ENCODE measurements at regions not wholly inside any gene's neighbourhood (a gene's known extent, or its start where the extent isn't known, plus 50 kb on each side); places are given as distances from the start of the nearest gene placed in this dataset.
A peak's percentile ranks its signal among the peaks of the same experiment; 100 is the strongest.

DNA sequence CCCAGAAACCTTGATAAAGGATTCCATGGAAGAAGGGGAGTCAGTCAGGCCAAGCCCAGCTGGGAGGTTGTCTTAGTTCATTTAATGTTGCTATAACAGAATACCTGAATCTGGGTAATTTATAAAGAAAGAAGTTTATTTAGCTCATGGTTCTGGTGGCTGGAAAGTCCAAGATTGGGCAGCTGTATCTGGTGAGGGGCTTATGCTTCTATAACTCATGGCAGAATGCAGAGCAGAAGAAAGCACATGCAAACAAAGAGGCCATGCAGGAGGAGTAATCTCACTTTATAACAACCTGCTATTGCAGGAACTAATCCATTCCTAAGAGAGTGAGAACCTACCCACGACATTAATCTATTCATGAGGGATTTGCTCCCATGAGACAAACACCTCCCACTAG, 54.2 kb upstream of the ANKRD1 start:
- 95% methylated on average over 1 of the region's 1 CpG for WGBS
- Histone ChIP-seq H3K27me3 (ENCODE audit: control insufficient read depth in 1 of 2, insufficient read depth in 1 of 2, low read length in 2 of 2) (no peaks in the 10 kb centered on the region), H3K4ac (ENCODE audit: low read depth in 1 of 2, low read length in 2 of 2) (no peak overlapping the region), H3K27ac (ENCODE audit: low read length, poor library complexity, severe bottlenecking) (no peak overlapping the region), H2AFZ (ENCODE audit: low read depth, low read length) (no peak overlapping the region), H3K14ac (ENCODE audit: low read length in 2 of 2) (no peak overlapping the region), H3K9me3 (ENCODE audit: control insufficient read depth, low read length) (peaks cover 6% of the 10 kb centered on the region), H3K9ac (ENCODE audit: low read length) (no peak overlapping the region), H3K79me1 (replicated peaks; ENCODE audit: low read length, poor library complexity, severe bottlenecking) (no peaks in the 10 kb centered on the region), H2BK120ac (ENCODE audit: low read depth, low read length) (no peak overlapping the region), H3K36me3 (ENCODE audit: control insufficient read depth in 1 of 2, insufficient read depth in 2 of 2, low read depth in 1 of 2, low read length in 2 of 2) (no peaks in the 10 kb centered on the region), H3K4me1 (ENCODE audit: control insufficient read depth, insufficient read depth, low read depth, low read length) (no peaks in the 10 kb centered on the region), H4K91ac (ENCODE audit: low read length) (no peak overlapping the region), H2AK5ac (ENCODE audit: low read length, severe bottlenecking) (no peak overlapping the region), H3K4me3 (ENCODE audit: insufficient read depth in 1 of 2, low read depth in 1 of 2, low read length in 2 of 2) (no peak overlapping the region), H4K8ac (ENCODE audit: low read length) (no peak overlapping the region), H3K23ac (ENCODE audit: low read length in 2 of 2) (no peak overlapping the region), H3K4me2 (ENCODE audit: low read length, poor library complexity, severe bottlenecking) (no peak overlapping the region), H2BK5ac (ENCODE audit: low read depth, low read length, poor library complexity, severe bottlenecking) (no peak overlapping the region), H3K18ac (ENCODE audit: low read depth in 1 of 2, low read length in 2 of 2) (no peak overlapping the region), H2BK12ac (ENCODE audit: low read length in 2 of 2) (no peak overlapping the region), H2BK15ac (ENCODE audit: low read depth, poor library complexity, severe bottlenecking) (no peak overlapping the region)
- no peak for DNase-seq

DNA sequence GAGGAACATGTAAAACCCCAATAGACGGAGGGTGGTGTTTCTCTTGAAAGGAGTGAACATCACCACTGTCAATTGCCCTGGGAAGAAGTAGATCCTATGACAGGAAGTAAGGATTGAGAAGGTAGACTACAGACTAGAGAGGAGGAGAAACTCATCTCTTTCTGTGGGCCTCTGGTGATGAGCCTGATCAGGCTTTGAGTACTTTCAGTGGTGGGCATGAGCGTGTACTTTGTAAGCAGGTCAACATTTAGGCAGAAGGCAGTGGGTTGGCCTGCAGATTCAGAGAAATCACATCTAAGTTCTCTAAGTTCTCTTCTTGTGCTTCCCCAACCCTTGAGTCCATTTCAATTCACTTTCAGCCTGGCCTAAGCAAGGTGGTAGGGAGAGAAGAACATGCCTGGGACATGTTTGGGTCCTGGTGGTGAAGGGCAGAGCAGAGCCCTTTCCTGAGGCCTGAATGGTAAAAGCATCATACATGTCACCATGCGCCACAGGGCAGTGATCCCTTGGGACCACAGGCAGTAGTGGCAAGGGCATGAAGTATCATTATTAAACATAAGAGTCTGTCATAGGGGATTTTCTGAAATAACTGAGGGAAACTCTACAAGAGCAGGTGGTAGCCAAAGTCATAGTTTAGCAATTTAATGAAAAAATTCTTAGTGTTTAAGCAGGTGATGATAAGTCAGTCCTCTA, 56.4 kb upstream of the ANKRD1 start:
- H2BK120ac ChIP-seq (ENCODE audit: low read depth, low read length), result no peak overlapping the region
- H3K14ac ChIP-seq (ENCODE audit: low read length in 2 of 2), result no peak overlapping the region
- no peak overlapping the region for H3K4ac ChIP-seq (ENCODE audit: low read depth in 1 of 2, low read length in 2 of 2)
- no peaks in the 10 kb centered on the region for H3K4me1 ChIP-seq (ENCODE audit: control insufficient read depth, insufficient read depth, low read depth, low read length)
- no peak overlapping the region for H3K9ac ChIP-seq (ENCODE audit: low read length)
- H3K36me3 ChIP-seq (ENCODE audit: control insufficient read depth in 1 of 2, insufficient read depth in 2 of 2, low read depth in 1 of 2, low read length in 2 of 2), result no peaks in the 10 kb centered on the region
- H2AFZ ChIP-seq (ENCODE audit: low read depth, low read length), result no peak overlapping the region
- H2AK5ac ChIP-seq (ENCODE audit: low read length, severe bottlenecking), result no peak overlapping the region
- no peak overlapping the region for H3K23ac ChIP-seq (ENCODE audit: low read length in 2 of 2)
- H2BK5ac ChIP-seq (ENCODE audit: low read depth, low read length, poor library complexity, severe bottlenecking), result no peak overlapping the region
- 93% methylated on average over 3 of the region's 3 CpGs for WGBS
- no peak for DNase-seq
- no peak overlapping the region for H4K8ac ChIP-seq (ENCODE audit: low read length)
- H3K79me1 ChIP-seq (replicated peaks; ENCODE audit: low read length, poor library complexity, severe bottlenecking), result no peaks in the 10 kb centered on the region
- H3K18ac ChIP-seq (ENCODE audit: low read depth in 1 of 2, low read length in 2 of 2), result peak overlapping the region in 1 of 2 experiments; percentile 19
- no peak overlapping the region for H4K91ac ChIP-seq (ENCODE audit: low read length)
- no peak overlapping the region for H2BK12ac ChIP-seq (ENCODE audit: low read length in 2 of 2)
- peaks cover 6% of the 10 kb centered on the region for H3K9me3 ChIP-seq (ENCODE audit: control insufficient read depth, low read length)
- no peak overlapping the region for H3K4me3 ChIP-seq (ENCODE audit: insufficient read depth in 1 of 2, low read depth in 1 of 2, low read length in 2 of 2)
- H3K27ac ChIP-seq (ENCODE audit: low read length, poor library complexity, severe bottlenecking), result no peak overlapping the region
- no peaks in the 10 kb centered on the region for H3K27me3 ChIP-seq (ENCODE audit: control insufficient read depth in 1 of 2, insufficient read depth in 1 of 2, low read length in 2 of 2)
- H3K4me2 ChIP-seq (ENCODE audit: low read length, poor library complexity, severe bottlenecking), result no peak overlapping the region
- H2BK15ac ChIP-seq (ENCODE audit: low read depth, poor library complexity, severe bottlenecking), result no peak overlapping the region

DNA sequence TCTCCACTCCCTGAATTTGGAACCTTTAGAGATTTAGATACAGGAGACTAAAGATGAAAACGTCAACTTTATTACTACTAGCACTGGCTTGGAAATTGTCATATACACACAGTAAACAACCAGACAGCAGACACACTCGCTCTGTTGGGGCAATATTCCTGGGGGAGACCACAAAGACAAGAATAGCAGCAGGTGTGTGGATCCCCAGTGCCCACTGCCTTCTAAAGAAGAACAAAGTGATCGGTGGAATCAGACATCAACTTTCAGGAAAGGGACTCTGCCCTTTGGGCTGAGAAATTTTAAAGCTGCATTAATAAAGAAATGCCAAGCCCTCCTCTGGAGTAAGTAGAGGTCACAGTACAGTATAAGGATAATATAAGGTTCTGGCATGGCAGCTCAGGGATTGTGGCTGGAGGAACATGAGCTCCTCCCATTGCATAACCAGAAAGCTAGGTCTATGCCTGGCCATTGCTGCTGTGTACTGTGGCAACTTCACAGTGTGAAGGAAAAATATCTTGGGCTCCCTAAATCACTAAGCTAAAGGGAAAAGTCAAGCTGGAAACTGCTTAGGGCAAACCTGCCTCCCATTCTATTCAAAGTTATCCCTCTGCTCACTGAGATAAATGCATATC, 57.1 kb upstream of the ANKRD1 start:
- Histone ChIP-seq H3K14ac (ENCODE audit: low read length in 2 of 2) (no peak overlapping the region), H3K23ac (ENCODE audit: low read length in 2 of 2) (no peak overlapping the region), H2AK5ac (ENCODE audit: low read length, severe bottlenecking) (no peak overlapping the region), H3K4me1 (ENCODE audit: control insufficient read depth, insufficient read depth, low read depth, low read length) (no peaks in the 10 kb centered on the region), H4K8ac (ENCODE audit: low read length) (no peak overlapping the region), H2AFZ (ENCODE audit: low read depth, low read length) (no peak overlapping the region), H3K79me1 (replicated peaks; ENCODE audit: low read length, poor library complexity, severe bottlenecking) (no peaks in the 10 kb centered on the region), H3K9ac (ENCODE audit: low read length) (no peak overlapping the region), H3K36me3 (ENCODE audit: control insufficient read depth in 1 of 2, insufficient read depth in 2 of 2, low read depth in 1 of 2, low read length in 2 of 2) (no peaks in the 10 kb centered on the region), H3K4me2 (ENCODE audit: low read length, poor library complexity, severe bottlenecking) (no peak overlapping the region), H3K9me3 (ENCODE audit: control insufficient read depth, low read length) (peaks cover 6% of the 10 kb centered on the region), H2BK15ac (ENCODE audit: low read depth, poor library complexity, severe bottlenecking) (no peak overlapping the region), H2BK12ac (ENCODE audit: low read length in 2 of 2) (no peak overlapping the region), H4K91ac (ENCODE audit: low read length) (no peak overlapping the region), H3K4me3 (ENCODE audit: insufficient read depth in 1 of 2, low read depth in 1 of 2, low read length in 2 of 2) (no peak overlapping the region), H3K18ac (ENCODE audit: low read depth in 1 of 2, low read length in 2 of 2) (no peak overlapping the region), H3K27me3 (ENCODE audit: control insufficient read depth in 1 of 2, insufficient read depth in 1 of 2, low read length in 2 of 2) (no peaks in the 10 kb centered on the region), H2BK120ac (ENCODE audit: low read depth, low read length) (no peak overlapping the region), H3K27ac (ENCODE audit: low read length, poor library complexity, severe bottlenecking) (no peak overlapping the region), H2BK5ac (ENCODE audit: low read depth, low read length, poor library complexity, severe bottlenecking) (no peak overlapping the region), H3K4ac (ENCODE audit: low read depth in 1 of 2, low read length in 2 of 2) (no peak overlapping the region)
- no peak for DNase-seq
- 88% methylated on average over 3 of the region's 3 CpGs for WGBS

DNA sequence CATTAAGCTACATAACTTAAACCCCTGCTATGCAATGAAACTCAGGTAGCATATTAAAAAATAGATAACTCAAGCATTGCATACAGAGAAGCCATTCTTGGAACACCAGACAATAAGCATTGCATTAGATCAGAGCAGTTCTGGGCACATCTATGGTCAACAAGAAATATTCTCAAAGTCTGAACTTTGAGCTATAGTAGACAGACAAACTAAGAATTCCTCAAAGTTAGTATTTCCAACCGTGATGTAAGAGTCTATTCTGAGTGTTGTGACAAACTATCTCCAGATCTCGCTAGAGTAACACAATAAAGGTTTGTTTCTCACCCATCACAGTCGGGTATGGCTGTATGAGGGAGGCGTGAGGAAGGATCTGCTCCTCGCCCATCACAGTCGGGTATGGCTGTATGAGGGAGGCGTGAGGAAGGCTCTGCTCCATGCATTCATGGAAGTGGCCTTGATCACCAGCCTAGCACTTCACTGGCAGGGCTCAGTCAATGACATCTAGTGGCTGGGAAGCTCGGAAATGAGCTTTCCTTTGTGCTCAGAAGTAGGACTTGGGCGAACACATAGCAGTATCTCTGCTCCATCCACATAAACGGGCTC, 61.6 kb upstream of the ANKRD1 start:
- DNase-seq, result no peak
- no peaks in the 10 kb centered on the region for H3K79me1 ChIP-seq (replicated peaks; ENCODE audit: low read length, poor library complexity, severe bottlenecking)
- H3K9ac ChIP-seq (ENCODE audit: low read length), result no peak overlapping the region
- peak overlapping the region; percentile 43 for H4K91ac ChIP-seq (ENCODE audit: low read length)
- no peak overlapping the region for H3K27ac ChIP-seq (ENCODE audit: low read length, poor library complexity, severe bottlenecking)
- H3K23ac ChIP-seq (ENCODE audit: low read length in 2 of 2), result no peak overlapping the region
- no peaks in the 10 kb centered on the region for H3K4me1 ChIP-seq (ENCODE audit: control insufficient read depth, insufficient read depth, low read depth, low read length)
- H4K8ac ChIP-seq (ENCODE audit: low read length), result no peak overlapping the region
- no peaks in the 10 kb centered on the region for H3K9me3 ChIP-seq (ENCODE audit: control insufficient read depth, low read length)
- H3K36me3 ChIP-seq (ENCODE audit: control insufficient read depth in 1 of 2, insufficient read depth in 2 of 2, low read depth in 1 of 2, low read length in 2 of 2), result no peaks in the 10 kb centered on the region
- H2AK5ac ChIP-seq (ENCODE audit: low read length, severe bottlenecking), result no peak overlapping the region
- H3K4ac ChIP-seq (ENCODE audit: low read depth in 1 of 2, low read length in 2 of 2), result no peak overlapping the region
- no peak overlapping the region for H2BK5ac ChIP-seq (ENCODE audit: low read depth, low read length, poor library complexity, severe bottlenecking)
- no peak overlapping the region for H2AFZ ChIP-seq (ENCODE audit: low read depth, low read length)
- H3K18ac ChIP-seq (ENCODE audit: low read depth in 1 of 2, low read length in 2 of 2), result no peak overlapping the region
- WGBS, result 93% methylated on average over 9 of the region's 10 CpGs
- no peaks in the 10 kb centered on the region for H3K27me3 ChIP-seq (ENCODE audit: control insufficient read depth in 1 of 2, insufficient read depth in 1 of 2, low read length in 2 of 2)
- H2BK120ac ChIP-seq (ENCODE audit: low read depth, low read length), result no peak overlapping the region
- H3K14ac ChIP-seq (ENCODE audit: low read length in 2 of 2), result no peak overlapping the region
- no peak overlapping the region for H3K4me3 ChIP-seq (ENCODE audit: insufficient read depth in 1 of 2, low read depth in 1 of 2, low read length in 2 of 2)
- H2BK15ac ChIP-seq (ENCODE audit: low read depth, poor library complexity, severe bottlenecking), result no peak overlapping the region
- H2BK12ac ChIP-seq (ENCODE audit: low read length in 2 of 2), result no peak overlapping the region
- no peak overlapping the region for H3K4me2 ChIP-seq (ENCODE audit: low read length, poor library complexity, severe bottlenecking)
